Mesothelial cell of epicardium (in vitro differentiated cells): ENCODE measurements at regions not wholly inside any gene's neighbourhood (a gene's known extent, or its start where the extent isn't known, plus 50 kb on each side); places are given as distances from the start of the nearest gene placed in this dataset.

ENCODE experiments used
- DNase-seq, 2 experiments: peaks; one replicate each; pipeline ENCODE4 v3.0.0; 2021; ENCODE audit warnings: low spot score in 2 of 2; ENCODE audit not compliant: unreplicated experiment in 2 of 2
- H3K27ac Mint-ChIP-seq: 2 replicates; pipeline ENCODE4 v1.8.0; 2021; ENCODE audit warnings: mixed read lengths
- H3K27me3 Mint-ChIP-seq: 2 replicates; pipeline ENCODE4 v1.8.0; 2021; ENCODE audit warnings: low read depth, mixed read lengths
- H3K36me3 Mint-ChIP-seq: 2 replicates; pipeline ENCODE4 v1.8.0; 2021; ENCODE audit warnings: mixed read lengths
- H3K4me1 Mint-ChIP-seq: 2 replicates; pipeline ENCODE4 v1.8.0; 2021; ENCODE audit warnings: mixed read lengths
- H3K4me3 Mint-ChIP-seq: 2 replicates; pipeline ENCODE4 v1.8.0; 2021; ENCODE audit warnings: mild to moderate bottlenecking, moderate library complexity, mixed read lengths
- H3K9me3 Mint-ChIP-seq: 2 replicates; pipeline ENCODE4 v1.8.0; 2021; ENCODE audit warnings: mixed read lengths
- CTCF ChIP-seq: fragments of 200-600 bp; sonication (generic); IDR thresholded peaks from one replicate; pipeline ENCODE4 v1.5.0; 2021; ENCODE audit warnings: antibody characterized with exemption; ENCODE audit not compliant: unreplicated experiment

GRCh38 chr4:124390861-124391260 lies 321.7 kb downstream of the ANKRD50 start:
- Mint-ChIP-seq H3K4me1 (peaks cover 16% of the 10 kb centered on the region), H3K27me3 (no peaks in the 10 kb centered on the region), H3K27ac (peak overlapping the region; percentile 23), H3K36me3 (peaks cover 3% of the 10 kb centered on the region), H3K9me3 (peaks cover 6% of the 10 kb centered on the region), H3K4me3 (no peak overlapping the region)
- DNase-seq: no peak
- TF ChIP-seq CTCF: no peak

- Mint-ChIP-seq H3K27ac (no peak overlapping the region), H3K27me3 (no peaks in the 10 kb centered on the region), H3K36me3 (peaks cover 3% of the 10 kb centered on the region), H3K9me3 (peaks cover 6% of the 10 kb centered on the region), H3K4me3 (no peak overlapping the region), H3K4me1 (no peaks in the 10 kb centered on the region)
- no peak for TF ChIP-seq CTCF
- no peak for DNase-seq
Measured at GRCh38 chr4:124396333-124396732, 316.2 kb downstream of the ANKRD50 start.

GRCh38 chr4:124401606-124402005 lies 310.9 kb downstream of the ANKRD50 start:
- H3K27me3 Mint-ChIP-seq: no peaks in the 10 kb centered on the region
- no peak overlapping the region for H3K27ac Mint-ChIP-seq
- peaks cover 6% of the 10 kb centered on the region for H3K36me3 Mint-ChIP-seq
- peaks cover 10% of the 10 kb centered on the region for H3K9me3 Mint-ChIP-seq
- TF ChIP-seq CTCF: no peak
- no peak overlapping the region for H3K4me3 Mint-ChIP-seq
- DNase-seq: no peak
- no peaks in the 10 kb centered on the region for H3K4me1 Mint-ChIP-seq

- H3K27me3 Mint-ChIP-seq: no peaks in the 10 kb centered on the region
- peaks cover 7% of the 10 kb centered on the region for H3K36me3 Mint-ChIP-seq
- peaks cover 5% of the 10 kb centered on the region for H3K4me1 Mint-ChIP-seq
- no peak for DNase-seq
- H3K4me3 Mint-ChIP-seq: no peak overlapping the region
- peaks cover 22% of the 10 kb centered on the region for H3K9me3 Mint-ChIP-seq
- H3K27ac Mint-ChIP-seq: no peak overlapping the region
- no peak for TF ChIP-seq CTCF
Measured at GRCh38 chr4:124409044-124409443, 303.5 kb downstream of the ANKRD50 start.

- no peak for TF ChIP-seq CTCF
- Mint-ChIP-seq H3K27ac (no peak overlapping the region), H3K9me3 (peaks cover 11% of the 10 kb centered on the region), H3K4me1 (peaks cover 4% of the 10 kb centered on the region), H3K27me3 (no peaks in the 10 kb centered on the region), H3K36me3 (peaks cover 2% of the 10 kb centered on the region), H3K4me3 (no peak overlapping the region)
- no peak for DNase-seq
Measured at GRCh38 chr4:124414276-124415040, 298.1 kb downstream of the ANKRD50 start.

- peaks cover 11% of the 10 kb centered on the region for H3K9me3 Mint-ChIP-seq
- peaks cover 11% of the 10 kb centered on the region for H3K4me1 Mint-ChIP-seq
- peaks cover 2% of the 10 kb centered on the region for H3K36me3 Mint-ChIP-seq
- no peak for DNase-seq
- no peaks in the 10 kb centered on the region for H3K27me3 Mint-ChIP-seq
- no peak overlapping the region for H3K4me3 Mint-ChIP-seq
- H3K27ac Mint-ChIP-seq: no peak overlapping the region
- TF ChIP-seq CTCF: no peak
Measured at GRCh38 chr4:124415146-124415545, 297.4 kb downstream of the ANKRD50 start.
